ENCODE measurements at regions not wholly inside any gene's neighbourhood (a gene's known extent, or its start where the extent isn't known, plus 50 kb on each side); places are given as distances from the start of the nearest gene placed in this dataset.

- Histone ChIP-seq H3K36me3 (no peaks in the 10 kb centered on the region), H3K9me3 (peaks cover 0 to 3% (median 0%) of the 10 kb centered on the region in 8 donors), H3K4me3 (no peak overlapping the region), H3K4me1 (no peaks in the 10 kb centered on the region), H3K27me3 (replicated peaks in 1 of 7) (no peaks in the 10 kb centered on the region), H3K27ac (no peak overlapping the region)
- 65 to 76% (median 67%) methylated on average over 3 of the region's 3 CpGs for WGBS, 5 donors
- DNase-seq: no peak
- intact Hi-C loops (cut with DNase I; ENCODE audit: low total_unique reads): no loop called here
- TF ChIP-seq, protein P1, sequence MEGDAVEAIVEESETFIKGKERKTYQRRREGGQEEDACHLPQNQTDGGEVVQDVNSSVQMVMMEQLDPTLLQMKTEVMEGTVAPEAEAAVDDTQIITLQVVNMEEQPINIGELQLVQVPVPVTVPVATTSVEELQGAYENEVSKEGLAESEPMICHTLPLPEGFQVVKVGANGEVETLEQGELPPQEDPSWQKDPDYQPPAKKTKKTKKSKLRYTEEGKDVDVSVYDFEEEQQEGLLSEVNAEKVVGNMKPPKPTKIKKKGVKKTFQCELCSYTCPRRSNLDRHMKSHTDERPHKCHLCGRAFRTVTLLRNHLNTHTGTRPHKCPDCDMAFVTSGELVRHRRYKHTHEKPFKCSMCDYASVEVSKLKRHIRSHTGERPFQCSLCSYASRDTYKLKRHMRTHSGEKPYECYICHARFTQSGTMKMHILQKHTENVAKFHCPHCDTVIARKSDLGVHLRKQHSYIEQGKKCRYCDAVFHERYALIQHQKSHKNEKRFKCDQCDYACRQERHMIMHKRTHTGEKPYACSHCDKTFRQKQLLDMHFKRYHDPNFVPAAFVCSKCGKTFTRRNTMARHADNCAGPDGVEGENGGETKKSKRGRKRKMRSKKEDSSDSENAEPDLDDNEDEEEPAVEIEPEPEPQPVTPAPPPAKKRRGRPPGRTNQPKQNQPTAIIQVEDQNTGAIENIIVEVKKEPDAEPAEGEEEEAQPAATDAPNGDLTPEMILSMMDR (IDR thresholded peaks at IDR 0.05 in 8 of 11, conservative IDR thresholded peaks at IDR 0.05 in 3 of 11): no peak
- TF ChIP-seq POLR2A (IDR thresholded peaks at IDR 0.05) (no peak), POLR2AphosphoS5 (IDR thresholded peaks at IDR 0.05) (no peak)
Observed at GRCh38 chr1:166322470-166322869, 155.7 kb upstream of the FAM78B start.

- TF ChIP-seq POLR2AphosphoS5 (IDR thresholded peaks at IDR 0.05): no peak
- TF ChIP-seq POLR2A (IDR thresholded peaks at IDR 0.05): no peak
- TF ChIP-seq, protein P1 (IDR thresholded peaks at IDR 0.05 in 8 of 11, conservative IDR thresholded peaks at IDR 0.05 in 3 of 11): no peak
- Histone ChIP-seq H3K36me3 (no peaks in the 10 kb centered on the region), H3K9me3 (no peaks in the 10 kb centered on the region), H3K4me1 (no peaks in the 10 kb centered on the region), H3K4me3 (no peak overlapping the region), H3K27me3 (replicated peaks in 1 of 7) (peaks cover 0 to 10% (median 0%) of the 10 kb centered on the region in 7 donors), H3K27ac (no peak overlapping the region)
- DNase-seq: no peak
- 66 to 79% (median 72%) methylated on average over 5 of the region's 5 CpGs for WGBS, 5 donors
- intact Hi-C loops (cut with DNase I; ENCODE audit: low total_unique reads): no loop called here
Observed at GRCh38 chr1:166327886-166328285, 161.1 kb upstream of the FAM78B start.

DNA sequence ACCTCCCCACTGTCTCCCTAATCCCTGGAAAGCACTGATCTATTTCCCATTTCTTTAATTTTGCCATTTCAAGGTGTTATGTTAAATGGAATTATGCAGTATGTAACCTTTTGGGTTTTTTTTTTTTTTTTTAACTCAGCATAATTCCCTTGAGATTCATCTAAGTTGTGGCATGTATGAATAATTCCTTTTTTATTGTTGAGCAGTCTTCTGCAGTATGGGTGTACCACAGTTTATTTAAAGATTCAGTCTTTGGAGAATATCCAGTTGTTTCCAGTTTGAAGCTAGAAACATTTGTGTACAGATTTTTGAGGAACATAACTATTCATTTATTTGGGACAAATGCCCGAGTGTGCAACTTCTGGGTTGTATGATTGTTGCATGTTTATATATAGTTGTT, 162.2 kb upstream of the FAM78B start:
- Histone ChIP-seq H3K27me3 (replicated peaks in 1 of 7) (peaks cover 0 to 10% (median 0%) of the 10 kb centered on the region in 7 donors), H3K27ac (no peak overlapping the region), H3K4me3 (no peak overlapping the region), H3K4me1 (no peaks in the 10 kb centered on the region), H3K9me3 (no peaks in the 10 kb centered on the region), H3K36me3 (no peaks in the 10 kb centered on the region)
- TF ChIP-seq, protein P1 (IDR thresholded peaks at IDR 0.05 in 8 of 11, conservative IDR thresholded peaks at IDR 0.05 in 3 of 11): no peak
- TF ChIP-seq POLR2AphosphoS5 (IDR thresholded peaks at IDR 0.05) (no peak), POLR2A (IDR thresholded peaks at IDR 0.05) (no peak)
- WGBS, 5 donors: 75 to 88% (median 86%) methylated on average over 1 of the region's 1 CpG
- intact Hi-C loops (cut with DNase I; ENCODE audit: low total_unique reads): no loop called here
- no peak for DNase-seq

DNA sequence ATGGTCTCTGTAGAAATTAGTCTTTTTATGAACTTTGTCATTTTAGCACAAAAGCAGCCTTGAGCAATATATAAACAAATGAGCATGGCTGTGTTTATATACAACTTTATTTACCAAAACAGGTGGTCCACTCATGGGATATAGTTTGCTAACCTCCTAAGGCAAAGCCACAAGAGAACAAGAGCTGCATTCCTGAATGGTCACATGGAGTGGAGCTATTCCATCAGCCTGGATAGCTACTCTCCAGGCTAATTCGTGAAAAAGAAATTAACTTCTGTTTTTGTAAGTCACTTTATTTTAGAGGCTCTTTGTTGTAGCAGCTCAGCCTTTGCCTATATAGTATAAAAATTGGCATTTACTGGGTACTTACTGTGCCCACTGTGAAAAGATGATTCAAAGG, 163.3 kb upstream of the FAM78B start:
- Histone ChIP-seq H3K4me1 (no peaks in the 10 kb centered on the region), H3K27me3 (replicated peaks in 1 of 7) (peaks cover 0 to 10% (median 0%) of the 10 kb centered on the region in 7 donors), H3K36me3 (no peaks in the 10 kb centered on the region), H3K4me3 (no peak overlapping the region), H3K27ac (no peak overlapping the region), H3K9me3 (no peaks in the 10 kb centered on the region)
- intact Hi-C loops (cut with DNase I; ENCODE audit: low total_unique reads): no loop called here
- 78 to 88% (median 85%) methylated on average over 1 of the region's 1 CpG for WGBS, 5 donors
- TF ChIP-seq, protein P1 (IDR thresholded peaks at IDR 0.05 in 8 of 11, conservative IDR thresholded peaks at IDR 0.05 in 3 of 11): no peak
- TF ChIP-seq POLR2A (IDR thresholded peaks at IDR 0.05) (no peak), POLR2AphosphoS5 (IDR thresholded peaks at IDR 0.05) (no peak)
- no peak for DNase-seq
